ENCODE measurements at regions not wholly inside any gene's neighbourhood (a gene's known extent, or its start where the extent isn't known, plus 50 kb on each side); places are given as distances from the start of the nearest gene placed in this dataset.

- BruUV-seq (replicated peaks): TSS peak; percentile 83
- FAIRE-seq: peak; percentile 73
- POLR2A ChIA-PET: interaction anchor here (0.7 to 2.8 kb wide), 10 partner anchors 9 to 313 kb away, joined by 3 to 20 read pairs (median 4); partner anchors contain the start of genes JADE1 and PGRMC2
- Histone ChIP-seq H3K9me3 (ENCODE audit: low read length) (no peaks in the 10 kb centered on the region), H3K9ac (ENCODE audit: insufficient read depth, low read depth, low read length) (peak overlapping the region; percentile 60), H3K4me1 (ENCODE audit: insufficient read depth, low read length) (peaks cover 41% of the 10 kb centered on the region), H3K4me2 (ENCODE audit: low read depth, low read length) (peak overlapping the region; percentile 87), H4K20me1 (ENCODE audit: insufficient read depth, low read length) (no peaks in the 10 kb centered on the region), H3K79me2 (ENCODE audit: insufficient read depth, low read length) (no peaks in the 10 kb centered on the region), H3K4me3 (replicated peaks in 1 of 3; ENCODE audit: insufficient read depth in 1 of 3, low read depth in 2 of 3, low read length in 3 of 3) (peak overlapping the region; percentile 48 to 70 (median 55)), H3K27ac (ENCODE audit: extremely low read length, insufficient read depth, low read length) (peak overlapping the region; percentile 63), H3K36me3 (replicated peaks in 1 of 2; ENCODE audit: control insufficient read depth in 1 of 2, insufficient read depth in 2 of 2, low read length in 2 of 2) (no peaks in the 10 kb centered on the region), H3K27me3 (ENCODE audit: control insufficient read depth in 1 of 2, insufficient read depth in 2 of 2, low read length in 2 of 2) (no peaks in the 10 kb centered on the region), H2AFZ (ENCODE audit: low read length) (peak overlapping the region; percentile 89)
- intact Hi-C loops (cut with micrococcal nuclease; ENCODE audit: unreplicated experiment): loop anchor here (1.0 kb wide), 2 partner anchors 209 to 212 kb away; no protein-coding TSS in a partner anchor
- in situ Hi-C loops (cut with HindIII; ENCODE audit: extremely low pct_ligation_motif_present, low pct_unique_long_range_greater_than_20kb): no loop called here
- ATAC-seq: peak; percentile 95
- 0% methylated on average over 9 of the region's 14 CpGs for WGBS (ENCODE audit: low lambda C conversion rate)
- DNase-seq (ENCODE audit: low spot score): peak; percentile 93
- CTCF ChIA-PET (ENCODE audit: low intra/inter-chr PET ratio, low total read pairs): no interaction called here
- no peak for TF ChIP-seq ZNF776 (CRISPR knock-in tag; IDR thresholded peaks at IDR 0.05)
- no peak for TF ChIP-seq ZSCAN12 (CRISPR knock-in tag; IDR thresholded peaks at IDR 0.05)
- TF ChIP-seq ZNF614 (CRISPR knock-in tag; IDR thresholded peaks at IDR 0.05; ENCODE audit: borderline replicate concordance): peak; percentile 90
- TF ChIP-seq ZNF407 (CRISPR knock-in tag; IDR thresholded peaks at IDR 0.05; ENCODE audit: not compliant biosample characterization): no peak
- no peak for TF ChIP-seq POLR2AphosphoS2 (IDR thresholded peaks at IDR 0.05; ENCODE audit: low read depth, low read length)
- TF ChIP-seq SNAPC4 (CRISPR knock-in tag; IDR thresholded peaks at IDR 0.05): no peak
- TF ChIP-seq POGZ (CRISPR knock-in tag; IDR thresholded peaks at IDR 0.05): peak; percentile 26; the same call in 1 of the 2 replicates
- no peak for TF ChIP-seq ZNF414 (CRISPR knock-in tag; IDR thresholded peaks at IDR 0.05)
- TF ChIP-seq XBP1 (CRISPR knock-in tag; IDR thresholded peaks at IDR 0.05): no peak
Observed at GRCh38 chr4:128600996-128601871, 208.3 kb upstream of the JADE1 start.

All from HepG2 (cell line).